ENCODE measurements at regions not wholly inside any gene's neighbourhood (a gene's known extent, or its start where the extent isn't known, plus 50 kb on each side); places are given as distances from the start of the nearest gene placed in this dataset.

DNA sequence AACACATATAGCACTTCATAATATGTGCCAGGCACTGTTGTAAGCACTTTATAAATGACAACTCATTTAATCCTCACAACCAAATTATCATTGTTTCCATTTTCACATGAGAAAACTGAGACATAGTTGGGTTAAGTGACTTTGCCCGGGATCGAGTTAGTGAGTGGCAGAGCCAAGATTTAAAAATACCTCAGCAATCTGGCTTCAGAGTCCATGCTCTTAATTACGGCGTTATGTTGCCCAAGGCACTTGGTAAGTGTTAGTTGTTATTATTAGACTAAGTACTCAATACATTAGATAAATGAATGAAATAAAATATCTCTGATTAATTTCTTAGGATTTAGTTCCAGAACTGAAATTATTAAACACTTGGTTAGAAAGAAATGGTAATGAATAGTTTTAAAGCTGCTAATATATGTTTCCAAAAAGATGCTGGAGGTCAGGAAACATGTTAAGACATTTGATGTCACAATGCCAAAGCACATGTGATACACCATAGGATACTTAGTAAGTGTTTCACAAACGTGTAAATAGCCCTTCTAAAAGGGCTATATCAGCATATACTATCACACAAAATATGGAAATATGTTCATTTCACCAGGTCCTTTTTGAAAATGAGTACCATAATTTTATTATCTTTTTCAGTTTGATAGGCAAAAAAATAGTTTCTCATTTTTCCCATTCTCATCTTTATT lies 301.9 kb downstream of the GPAT3 start:
- FAIRE-seq (peak; percentile 19), DNase-seq (ENCODE audit: extremely low read depth in 1 of 4, low spot score in 3 of 4) (no peak), ATAC-seq (no peak)
- intact Hi-C loops (cut with micrococcal nuclease) (no loop called here), in situ Hi-C loops (cut with MboI) (no loop called here)
- 1% methylated on average over 5 of the region's 5 CpGs for WGBS (ENCODE audit: insufficient coverage, low coverage, missing lambda C conversion rate)
- Histone ChIP-seq H3K4me3 (no peak overlapping the region), H4K20me1 (replicated peaks; ENCODE audit: control insufficient read depth, insufficient read depth, low read length) (no peaks in the 10 kb centered on the region), H3K27me3 (ENCODE audit: control insufficient read depth in 2 of 2, insufficient read depth in 2 of 2, low read length in 2 of 2) (no peaks in the 10 kb centered on the region), H3K4me2 (ENCODE audit: insufficient read depth, low read length) (no peak overlapping the region), H3K9me3 (replicated peaks; ENCODE audit: control insufficient read depth, insufficient read depth, low read depth, low read length) (no peaks in the 10 kb centered on the region), H3K36me3 (ENCODE audit: control insufficient read depth, insufficient read depth, low read length) (no peaks in the 10 kb centered on the region), H3K9ac (ENCODE audit: insufficient read depth in 1 of 2, low read depth in 2 of 2, low read length in 2 of 2) (no peak overlapping the region), H3K27ac (ENCODE audit: extremely low read depth, low read depth, low read length) (no peak overlapping the region), H3K79me2 (ENCODE audit: control insufficient read depth, insufficient read depth, low read length) (no peaks in the 10 kb centered on the region), H3K9me1 (ENCODE audit: control insufficient read depth, insufficient read depth, low read length) (no peaks in the 10 kb centered on the region), H2AFZ (ENCODE audit: low read depth, low read length) (no peak overlapping the region), H3K4me1 (replicated peaks in 1 of 2; ENCODE audit: control insufficient read depth in 2 of 2, insufficient read depth in 2 of 2, low read length in 2 of 2) (no peaks in the 10 kb centered on the region)
- ChIA-PET CTCF (ENCODE audit: low intra/inter-chr PET ratio) (no interaction called here), POLR2A (interaction anchor here (0.7 kb wide), 1 partner anchor 33 kb away, joined by 3 read pairs; no protein-coding TSS in a partner anchor)
- BruUV-seq (replicated peaks) = no TSS peak
- no peak for TF ChIP-seq ZBTB7A (IDR thresholded peaks at IDR 0.05; ENCODE audit: borderline replicate concordance, control insufficient read depth, low read depth, low read length)
- TF ChIP-seq, protein P1, sequence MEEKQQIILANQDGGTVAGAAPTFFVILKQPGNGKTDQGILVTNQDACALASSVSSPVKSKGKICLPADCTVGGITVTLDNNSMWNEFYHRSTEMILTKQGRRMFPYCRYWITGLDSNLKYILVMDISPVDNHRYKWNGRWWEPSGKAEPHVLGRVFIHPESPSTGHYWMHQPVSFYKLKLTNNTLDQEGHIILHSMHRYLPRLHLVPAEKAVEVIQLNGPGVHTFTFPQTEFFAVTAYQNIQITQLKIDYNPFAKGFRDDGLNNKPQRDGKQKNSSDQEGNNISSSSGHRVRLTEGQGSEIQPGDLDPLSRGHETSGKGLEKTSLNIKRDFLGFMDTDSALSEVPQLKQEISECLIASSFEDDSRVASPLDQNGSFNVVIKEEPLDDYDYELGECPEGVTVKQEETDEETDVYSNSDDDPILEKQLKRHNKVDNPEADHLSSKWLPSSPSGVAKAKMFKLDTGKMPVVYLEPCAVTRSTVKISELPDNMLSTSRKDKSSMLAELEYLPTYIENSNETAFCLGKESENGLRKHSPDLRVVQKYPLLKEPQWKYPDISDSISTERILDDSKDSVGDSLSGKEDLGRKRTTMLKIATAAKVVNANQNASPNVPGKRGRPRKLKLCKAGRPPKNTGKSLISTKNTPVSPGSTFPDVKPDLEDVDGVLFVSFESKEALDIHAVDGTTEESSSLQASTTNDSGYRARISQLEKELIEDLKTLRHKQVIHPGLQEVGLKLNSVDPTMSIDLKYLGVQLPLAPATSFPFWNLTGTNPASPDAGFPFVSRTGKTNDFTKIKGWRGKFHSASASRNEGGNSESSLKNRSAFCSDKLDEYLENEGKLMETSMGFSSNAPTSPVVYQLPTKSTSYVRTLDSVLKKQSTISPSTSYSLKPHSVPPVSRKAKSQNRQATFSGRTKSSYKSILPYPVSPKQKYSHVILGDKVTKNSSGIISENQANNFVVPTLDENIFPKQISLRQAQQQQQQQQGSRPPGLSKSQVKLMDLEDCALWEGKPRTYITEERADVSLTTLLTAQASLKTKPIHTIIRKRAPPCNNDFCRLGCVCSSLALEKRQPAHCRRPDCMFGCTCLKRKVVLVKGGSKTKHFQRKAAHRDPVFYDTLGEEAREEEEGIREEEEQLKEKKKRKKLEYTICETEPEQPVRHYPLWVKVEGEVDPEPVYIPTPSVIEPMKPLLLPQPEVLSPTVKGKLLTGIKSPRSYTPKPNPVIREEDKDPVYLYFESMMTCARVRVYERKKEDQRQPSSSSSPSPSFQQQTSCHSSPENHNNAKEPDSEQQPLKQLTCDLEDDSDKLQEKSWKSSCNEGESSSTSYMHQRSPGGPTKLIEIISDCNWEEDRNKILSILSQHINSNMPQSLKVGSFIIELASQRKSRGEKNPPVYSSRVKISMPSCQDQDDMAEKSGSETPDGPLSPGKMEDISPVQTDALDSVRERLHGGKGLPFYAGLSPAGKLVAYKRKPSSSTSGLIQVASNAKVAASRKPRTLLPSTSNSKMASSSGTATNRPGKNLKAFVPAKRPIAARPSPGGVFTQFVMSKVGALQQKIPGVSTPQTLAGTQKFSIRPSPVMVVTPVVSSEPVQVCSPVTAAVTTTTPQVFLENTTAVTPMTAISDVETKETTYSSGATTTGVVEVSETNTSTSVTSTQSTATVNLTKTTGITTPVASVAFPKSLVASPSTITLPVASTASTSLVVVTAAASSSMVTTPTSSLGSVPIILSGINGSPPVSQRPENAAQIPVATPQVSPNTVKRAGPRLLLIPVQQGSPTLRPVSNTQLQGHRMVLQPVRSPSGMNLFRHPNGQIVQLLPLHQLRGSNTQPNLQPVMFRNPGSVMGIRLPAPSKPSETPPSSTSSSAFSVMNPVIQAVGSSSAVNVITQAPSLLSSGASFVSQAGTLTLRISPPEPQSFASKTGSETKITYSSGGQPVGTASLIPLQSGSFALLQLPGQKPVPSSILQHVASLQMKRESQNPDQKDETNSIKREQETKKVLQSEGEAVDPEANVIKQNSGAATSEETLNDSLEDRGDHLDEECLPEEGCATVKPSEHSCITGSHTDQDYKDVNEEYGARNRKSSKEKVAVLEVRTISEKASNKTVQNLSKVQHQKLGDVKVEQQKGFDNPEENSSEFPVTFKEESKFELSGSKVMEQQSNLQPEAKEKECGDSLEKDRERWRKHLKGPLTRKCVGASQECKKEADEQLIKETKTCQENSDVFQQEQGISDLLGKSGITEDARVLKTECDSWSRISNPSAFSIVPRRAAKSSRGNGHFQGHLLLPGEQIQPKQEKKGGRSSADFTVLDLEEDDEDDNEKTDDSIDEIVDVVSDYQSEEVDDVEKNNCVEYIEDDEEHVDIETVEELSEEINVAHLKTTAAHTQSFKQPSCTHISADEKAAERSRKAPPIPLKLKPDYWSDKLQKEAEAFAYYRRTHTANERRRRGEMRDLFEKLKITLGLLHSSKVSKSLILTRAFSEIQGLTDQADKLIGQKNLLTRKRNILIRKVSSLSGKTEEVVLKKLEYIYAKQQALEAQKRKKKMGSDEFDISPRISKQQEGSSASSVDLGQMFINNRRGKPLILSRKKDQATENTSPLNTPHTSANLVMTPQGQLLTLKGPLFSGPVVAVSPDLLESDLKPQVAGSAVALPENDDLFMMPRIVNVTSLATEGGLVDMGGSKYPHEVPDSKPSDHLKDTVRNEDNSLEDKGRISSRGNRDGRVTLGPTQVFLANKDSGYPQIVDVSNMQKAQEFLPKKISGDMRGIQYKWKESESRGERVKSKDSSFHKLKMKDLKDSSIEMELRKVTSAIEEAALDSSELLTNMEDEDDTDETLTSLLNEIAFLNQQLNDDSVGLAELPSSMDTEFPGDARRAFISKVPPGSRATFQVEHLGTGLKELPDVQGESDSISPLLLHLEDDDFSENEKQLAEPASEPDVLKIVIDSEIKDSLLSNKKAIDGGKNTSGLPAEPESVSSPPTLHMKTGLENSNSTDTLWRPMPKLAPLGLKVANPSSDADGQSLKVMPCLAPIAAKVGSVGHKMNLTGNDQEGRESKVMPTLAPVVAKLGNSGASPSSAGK (IDR thresholded peaks at IDR 0.05) = no peak
- no peak for TF ChIP-seq ZFX (CRISPR knock-in tag; IDR thresholded peaks at IDR 0.05)
- no peak for TF ChIP-seq ZNF444 (CRISPR knock-in tag; IDR thresholded peaks at IDR 0.05)
- no peak for TF ChIP-seq ELF4 (CRISPR knock-in tag; IDR thresholded peaks at IDR 0.05)
- TF ChIP-seq BCOR (IDR thresholded peaks at IDR 0.05) = no peak
- TF ChIP-seq, protein P2, sequence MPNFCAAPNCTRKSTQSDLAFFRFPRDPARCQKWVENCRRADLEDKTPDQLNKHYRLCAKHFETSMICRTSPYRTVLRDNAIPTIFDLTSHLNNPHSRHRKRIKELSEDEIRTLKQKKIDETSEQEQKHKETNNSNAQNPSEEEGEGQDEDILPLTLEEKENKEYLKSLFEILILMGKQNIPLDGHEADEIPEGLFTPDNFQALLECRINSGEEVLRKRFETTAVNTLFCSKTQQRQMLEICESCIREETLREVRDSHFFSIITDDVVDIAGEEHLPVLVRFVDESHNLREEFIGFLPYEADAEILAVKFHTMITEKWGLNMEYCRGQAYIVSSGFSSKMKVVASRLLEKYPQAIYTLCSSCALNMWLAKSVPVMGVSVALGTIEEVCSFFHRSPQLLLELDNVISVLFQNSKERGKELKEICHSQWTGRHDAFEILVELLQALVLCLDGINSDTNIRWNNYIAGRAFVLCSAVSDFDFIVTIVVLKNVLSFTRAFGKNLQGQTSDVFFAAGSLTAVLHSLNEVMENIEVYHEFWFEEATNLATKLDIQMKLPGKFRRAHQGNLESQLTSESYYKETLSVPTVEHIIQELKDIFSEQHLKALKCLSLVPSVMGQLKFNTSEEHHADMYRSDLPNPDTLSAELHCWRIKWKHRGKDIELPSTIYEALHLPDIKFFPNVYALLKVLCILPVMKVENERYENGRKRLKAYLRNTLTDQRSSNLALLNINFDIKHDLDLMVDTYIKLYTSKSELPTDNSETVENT (CRISPR knock-in tag; IDR thresholded peaks at IDR 0.05) = no peak
- TF ChIP-seq HDAC1 (IDR thresholded peaks at IDR 0.05) = no peak
- TF ChIP-seq HMG20B (CRISPR knock-in tag; IDR thresholded peaks at IDR 0.05) = no peak
- no peak for TF ChIP-seq KDM1A (IDR thresholded peaks at IDR 0.05)

All from K562 (cell line).